MCF 10A (cell line): ENCODE measurements at regions not wholly inside any gene's neighbourhood (a gene's known extent, or its start where the extent isn't known, plus 50 kb on each side); places are given as distances from the start of the nearest gene placed in this dataset.

Source experiments
- BruUV-seq: library from RNA; stranded (reverse); fragments of 400-500 nt; replicated peaks from 2 replicates; lab custom pipeline; 2021; lab: Mats Ljungman, UMichigan
- CTCF ChIA-PET: fragments of 300-600 bp; sonication (Branson Sonifier 250); formaldehyde crosslinking; extraction: SDS; loops from one replicate; lab custom pipeline; 2021; ENCODE audit warnings: antibody characterized with exemption, inconsistent platforms; lab: Yijun Ruan, JAX
- POLR2A ChIA-PET: fragments of 300-600, 350-650 bp; sonication (Branson Sonifier 250); formaldehyde crosslinking; extraction: SDS; loops from one replicate; lab custom pipeline; 2020; ENCODE audit warnings: antibody characterized with exemption, inconsistent platforms; lab: Yijun Ruan, JAX
- DNase-seq: peaks from one replicate; pipeline ENCODE4 v3.0.0-alpha.2; 2018; ENCODE audit not compliant: unreplicated experiment
- H3K27ac Mint-ChIP-seq: one replicate; pipeline ENCODE4 v1.8.0; 2022; ENCODE audit warnings: mild to moderate bottlenecking, low read depth, mixed read lengths; ENCODE audit not compliant: unreplicated experiment
- H3K27me3 Mint-ChIP-seq: one replicate; pipeline ENCODE4 v1.8.0; 2022; ENCODE audit warnings: mixed read lengths; ENCODE audit not compliant: insufficient read depth, unreplicated experiment
- H3K36me3 Mint-ChIP-seq: one replicate; pipeline ENCODE4 v1.8.0; 2022; ENCODE audit warnings: mild to moderate bottlenecking, moderate library complexity, mixed read lengths; ENCODE audit not compliant: insufficient read depth, unreplicated experiment
- H3K4me1 Mint-ChIP-seq: one replicate; pipeline ENCODE4 v1.8.0; 2022; ENCODE audit warnings: mixed read lengths; ENCODE audit not compliant: insufficient read depth, unreplicated experiment
- H3K4me3 Mint-ChIP-seq: one replicate; pipeline ENCODE4 v1.8.0; 2022; ENCODE audit warnings: mild to moderate bottlenecking, moderate library complexity, mixed read lengths; ENCODE audit not compliant: unreplicated experiment
- H3K9me3 Mint-ChIP-seq: one replicate; pipeline ENCODE4 v1.8.0; 2022; ENCODE audit warnings: mixed read lengths; ENCODE audit not compliant: unreplicated experiment
- CTCF ChIP-seq: fragments of 200-600 bp; IDR thresholded peaks from one replicate; pipeline ENCODE4 v1.8.0; 2022; ENCODE audit warnings: antibody characterized with exemption, mild to moderate bottlenecking; ENCODE audit not compliant: unreplicated experiment
- intact Hi-C: fragments of 100-400 bp; cut with micrococcal nuclease; formaldehyde crosslinking; loops from 2 replicates; pipeline ENCODE4 v1.14.1; 2022

- TF ChIP-seq CTCF, result no peak
- BruUV-seq, result no TSS peak
- CTCF ChIA-PET, result interaction anchor here (0.6 to 4.4 kb wide), 14 partner anchors 7 to 1930 kb away, joined by 3 to 40 read pairs (median 3); no protein-coding TSS in a partner anchor
- Mint-ChIP-seq H3K36me3 (no peaks in the 10 kb centered on the region), H3K4me3 (no peak overlapping the region), H3K27me3 (no peaks in the 10 kb centered on the region), H3K27ac (no peak overlapping the region), H3K9me3 (no peaks in the 10 kb centered on the region), H3K4me1 (peaks cover 12% of the 10 kb centered on the region)
- intact Hi-C loops, result loop anchor here (5.0 to 10.0 kb wide), 3 partner anchors 304 to 1654 kb away; no protein-coding TSS in a partner anchor
- no peak for DNase-seq
- POLR2A ChIA-PET, result interaction anchor here (1.1 to 1.5 kb wide), 3 partner anchors 11 to 1925 kb away, joined by 3 to 7 read pairs (median 4); no protein-coding TSS in a partner anchor
Measured at GRCh38 chr2:204023088-204023487, 86.5 kb downstream of the ICOS start.

- ChIA-PET POLR2A (no interaction called here), CTCF (interaction anchor here (0.6 to 4.4 kb wide), 23 partner anchors 9 to 1926 kb away, joined by 3 to 40 read pairs (median 3); no protein-coding TSS in a partner anchor)
- Mint-ChIP-seq H3K27ac (no peak overlapping the region), H3K27me3 (no peaks in the 10 kb centered on the region), H3K4me3 (no peak overlapping the region), H3K36me3 (no peaks in the 10 kb centered on the region), H3K9me3 (no peaks in the 10 kb centered on the region), H3K4me1 (peaks cover 6% of the 10 kb centered on the region)
- intact Hi-C loops, result loop anchor here (1.0 to 10.0 kb wide), 5 partner anchors 154 to 1924 kb away; no protein-coding TSS in a partner anchor
- no TSS peak for BruUV-seq
- DNase-seq, result peak; percentile 64
- peak; percentile 67 for TF ChIP-seq CTCF
Measured at GRCh38 chr2:204024503-204024902, 87.9 kb downstream of the ICOS start.

GRCh38 chr2:204024906-204025475 lies 88.4 kb downstream of the ICOS start:
- Mint-ChIP-seq H3K27ac (no peak overlapping the region), H3K9me3 (no peaks in the 10 kb centered on the region), H3K4me3 (no peak overlapping the region), H3K4me1 (peaks cover 2% of the 10 kb centered on the region), H3K27me3 (no peaks in the 10 kb centered on the region), H3K36me3 (no peaks in the 10 kb centered on the region)
- BruUV-seq, result no TSS peak
- intact Hi-C loops, result loop anchor here (1.0 to 10.0 kb wide), 5 partner anchors 153 to 1924 kb away; no protein-coding TSS in a partner anchor
- no peak for DNase-seq
- TF ChIP-seq CTCF, result no peak
- CTCF ChIA-PET, result interaction anchor here (0.5 to 4.4 kb wide), 17 partner anchors 10 to 1925 kb away, joined by 3 to 40 read pairs (median 3); no protein-coding TSS in a partner anchor
- POLR2A ChIA-PET, result no interaction called here

GRCh38 chr2:204026294-204026693 lies 89.7 kb downstream of the ICOS start:
- intact Hi-C loops, result loop anchor here (10.0 kb wide), 1 partner anchor 669 kb away; no protein-coding TSS in a partner anchor
- BruUV-seq, result no TSS peak
- TF ChIP-seq CTCF, result peak; percentile 11
- CTCF ChIA-PET, result interaction anchor here (1.1 to 2.4 kb wide), 3 partner anchors 11 to 232 kb away, joined by 3 to 11 read pairs (median 4); no protein-coding TSS in a partner anchor
- POLR2A ChIA-PET, result no interaction called here
- Mint-ChIP-seq H3K27me3 (no peaks in the 10 kb centered on the region), H3K9me3 (no peaks in the 10 kb centered on the region), H3K4me1 (no peaks in the 10 kb centered on the region), H3K4me3 (no peak overlapping the region), H3K27ac (no peak overlapping the region), H3K36me3 (no peaks in the 10 kb centered on the region)
- no peak for DNase-seq
